Thyroid gland (tissue), 4 donors: ENCODE measurements at regions not wholly inside any gene's neighbourhood (a gene's known extent, or its start where the extent isn't known, plus 50 kb on each side); places are given as distances from the start of the nearest gene placed in this dataset.

Experiments used
- DNase-seq, 2 donors: peaks; one replicate each; pipeline ENCODE4 v3.0.0-alpha.2; 2019
- H3K27ac ChIP-seq, 3 donors: fragments of 200-600 bp; sonication (generic); 1 replicate in 2 of 3; 2 replicates in 1 of 3; pipeline ENCODE4 v1.5.1; 2016 to 2019; ENCODE audit warnings: mild to moderate bottlenecking in 1 of 3, moderate library complexity in 1 of 3
- H3K27me3 ChIP-seq: fragments of 200-600 bp; sonication (generic); one replicate; pipeline ENCODE4 v1.5.1; 2019
- H3K36me3 ChIP-seq, 2 donors: fragments of 200-600 bp; sonication (generic); one replicate each; pipeline ENCODE4 v1.5.1; 2016 to 2019
- H3K4me1 ChIP-seq, 2 donors: fragments of 200-600 bp; sonication (generic); one replicate each; pipeline ENCODE4 v1.5.1; 2017 to 2019
- H3K4me3 ChIP-seq, 3 donors: fragments of 200-600 bp; sonication (generic); replicated peaks in 1 of 3; 1 replicate in 2 of 3; 2 replicates in 1 of 3; pipeline ENCODE4 v1.5.1; 2016; ENCODE audit warnings: mild to moderate bottlenecking in 1 of 3
- H3K9me3 ChIP-seq: fragments of 200-600 bp; sonication (generic); one replicate; pipeline ENCODE4 v1.5.1; 2017
- CTCF ChIP-seq, 6 experiments: fragments of 200-600 bp in 3 of 6; fragments of 450-650 bp in 3 of 6; sonication (generic) in 3 of 6; IDR thresholded peaks; one replicate each; pipeline ENCODE4 v1.5.1; 2016 to 2019; ENCODE audit warnings: antibody characterized with exemption in 6 of 6, mild to moderate bottlenecking in 2 of 6, inconsistent platforms in 1 of 6, moderate library complexity in 1 of 6
- POLR2A ChIP-seq, 2 donors: fragments of 450-650 bp; IDR thresholded peaks; one replicate each; pipeline ENCODE4 v1.6.1; 2017; ENCODE audit warnings: antibody characterized with exemption in 2 of 2, mild to moderate bottlenecking in 2 of 2, moderate library complexity in 1 of 2
- WGBS, 2 donors: methylation state at CpG; one replicate each; pipeline ENCODE4 v1.1.5; 2017; 5-methylcytosine and 5-hydroxymethylcytosine counted together
- intact Hi-C: fragments of 100-400 bp; cut with DNase I; formaldehyde crosslinking; loops from one replicate; pipeline ENCODE4 v1.15.1; 2023

GRCh38 chr12:91353266-91353665 is 170.6 kb upstream of the DCN start:
- Histone ChIP-seq H3K36me3 (no peaks in the 10 kb centered on the region), H3K27me3 (no peaks in the 10 kb centered on the region), H3K4me1 (peaks cover 0 to 8% of the 10 kb centered on the region in 2 donors), H3K27ac (no peak overlapping the region), H3K4me3 (no peak overlapping the region), H3K9me3 (no peaks in the 10 kb centered on the region)
- TF ChIP-seq CTCF (IDR thresholded peaks at IDR 0.05) (no peak), POLR2A (IDR thresholded peaks at IDR 0.05) (no peak)
- no peak for DNase-seq
- WGBS, 2 donors, result 94 to 98% methylated on average over 1 of the region's 1 CpG
- intact Hi-C loops, result loop anchor here (10.0 kb wide), 1 partner anchor 178 kb away; no protein-coding TSS in a partner anchor

DNA sequence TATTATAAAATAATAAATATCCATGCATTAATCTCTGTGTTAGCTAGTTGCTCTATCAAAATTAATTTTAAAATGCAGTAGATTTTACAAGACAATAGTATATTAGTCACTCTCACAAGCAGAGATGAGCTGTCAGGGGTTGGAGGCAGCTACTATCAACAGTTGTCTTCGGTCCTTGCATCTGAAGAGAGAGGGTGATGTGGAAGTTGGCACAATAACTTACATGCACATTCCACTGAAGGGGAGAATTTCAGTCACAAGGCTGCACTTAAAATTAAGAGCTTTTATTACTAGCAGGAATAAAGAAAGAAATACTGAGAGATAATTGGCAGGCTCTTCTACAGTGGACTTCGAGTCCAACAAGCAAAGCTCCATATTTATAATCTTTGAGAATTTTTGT is 166.9 kb upstream of the DCN start:
- Histone ChIP-seq H3K27ac (no peak overlapping the region), H3K27me3 (no peaks in the 10 kb centered on the region), H3K4me3 (no peak overlapping the region), H3K9me3 (no peaks in the 10 kb centered on the region), H3K36me3 (no peaks in the 10 kb centered on the region), H3K4me1 (peaks cover 0 to 8% of the 10 kb centered on the region in 2 donors)
- intact Hi-C loops, result loop anchor here (10.0 kb wide), 1 partner anchor 365 kb away; no protein-coding TSS in a partner anchor
- 41 to 57% methylated on average over 2 of the region's 2 CpGs for WGBS, 2 donors
- no peak for DNase-seq
- TF ChIP-seq CTCF (IDR thresholded peaks at IDR 0.05) (no peak), POLR2A (IDR thresholded peaks at IDR 0.05) (no peak)

GRCh38 chr12:91347481-91348214 is 165.0 kb upstream of the DCN start:
- no peak for DNase-seq
- peaks cover 0 to 8% of the 10 kb centered on the region in 2 donors for H3K4me1 ChIP-seq
- 62 to 69% methylated on average over 3 of the region's 3 CpGs for WGBS, 2 donors

DNA sequence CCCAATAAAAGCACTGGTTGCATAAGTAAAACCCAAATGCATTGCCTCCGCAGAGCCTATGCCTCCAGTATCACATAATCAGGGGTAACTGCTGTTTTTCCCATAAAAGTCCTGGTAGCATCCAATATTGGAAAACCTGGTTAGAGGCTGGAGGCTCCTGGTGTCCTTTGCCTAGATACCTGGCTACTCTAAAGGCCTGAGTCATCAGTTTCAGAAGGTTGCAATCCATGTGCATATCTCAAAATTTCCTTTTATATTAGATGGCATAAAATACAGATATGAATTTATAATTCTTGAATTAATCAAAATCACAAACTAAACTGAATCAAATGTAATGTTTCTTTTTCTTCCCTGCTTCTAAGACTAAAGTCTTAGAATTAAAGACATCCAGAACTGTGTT is 164.2 kb upstream of the DCN start:
- 100% methylated on average over 1 of the region's 1 CpG for WGBS, 2 donors

More at GRCh38 chr12:91347481-91348214, 165.0 kb upstream of the DCN start:
- no peaks in the 10 kb centered on the region for H3K36me3 ChIP-seq
- H3K27me3 ChIP-seq, result no peaks in the 10 kb centered on the region
- no peak overlapping the region for H3K27ac ChIP-seq
- H3K4me3 ChIP-seq, result no peak overlapping the region
- intact Hi-C loops, result loop anchor here (10.0 kb wide), 1 partner anchor 363 kb away; no protein-coding TSS in a partner anchor
- H3K9me3 ChIP-seq, result no peaks in the 10 kb centered on the region
- TF ChIP-seq CTCF (IDR thresholded peaks at IDR 0.05) (no peak), POLR2A (IDR thresholded peaks at IDR 0.05) (no peak)

More for the DNA sequence above, 164.2 kb upstream of the DCN start:
- no peak overlapping the region for H3K27ac ChIP-seq
- no peak for TF ChIP-seq CTCF (IDR thresholded peaks at IDR 0.05)
- TF ChIP-seq POLR2A (IDR thresholded peaks at IDR 0.05), result no peak
- H3K27me3 ChIP-seq, result no peaks in the 10 kb centered on the region
- intact Hi-C loops, result loop anchor here (10.0 kb wide), 1 partner anchor 362 kb away; no protein-coding TSS in a partner anchor
- H3K4me1 ChIP-seq, result peaks cover 0 to 8% of the 10 kb centered on the region in 2 donors
- H3K9me3 ChIP-seq, result no peaks in the 10 kb centered on the region
- no peak for DNase-seq
- H3K36me3 ChIP-seq, result no peaks in the 10 kb centered on the region
- no peak overlapping the region for H3K4me3 ChIP-seq
